ENCODE measurements at regions not wholly inside any gene's neighbourhood (a gene's known extent, or its start where the extent isn't known, plus 50 kb on each side); places are given as distances from the start of the nearest gene placed in this dataset.

- no peaks in the 10 kb centered on the region for H3K9me3 ChIP-seq
- H3K4me3 ChIP-seq = no peak overlapping the region
- H3K27me3 ChIP-seq = no peaks in the 10 kb centered on the region
- no peaks in the 10 kb centered on the region for H3K4me1 ChIP-seq
- no peak for ATAC-seq
- TF ChIP-seq, protein P1, sequence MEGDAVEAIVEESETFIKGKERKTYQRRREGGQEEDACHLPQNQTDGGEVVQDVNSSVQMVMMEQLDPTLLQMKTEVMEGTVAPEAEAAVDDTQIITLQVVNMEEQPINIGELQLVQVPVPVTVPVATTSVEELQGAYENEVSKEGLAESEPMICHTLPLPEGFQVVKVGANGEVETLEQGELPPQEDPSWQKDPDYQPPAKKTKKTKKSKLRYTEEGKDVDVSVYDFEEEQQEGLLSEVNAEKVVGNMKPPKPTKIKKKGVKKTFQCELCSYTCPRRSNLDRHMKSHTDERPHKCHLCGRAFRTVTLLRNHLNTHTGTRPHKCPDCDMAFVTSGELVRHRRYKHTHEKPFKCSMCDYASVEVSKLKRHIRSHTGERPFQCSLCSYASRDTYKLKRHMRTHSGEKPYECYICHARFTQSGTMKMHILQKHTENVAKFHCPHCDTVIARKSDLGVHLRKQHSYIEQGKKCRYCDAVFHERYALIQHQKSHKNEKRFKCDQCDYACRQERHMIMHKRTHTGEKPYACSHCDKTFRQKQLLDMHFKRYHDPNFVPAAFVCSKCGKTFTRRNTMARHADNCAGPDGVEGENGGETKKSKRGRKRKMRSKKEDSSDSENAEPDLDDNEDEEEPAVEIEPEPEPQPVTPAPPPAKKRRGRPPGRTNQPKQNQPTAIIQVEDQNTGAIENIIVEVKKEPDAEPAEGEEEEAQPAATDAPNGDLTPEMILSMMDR (IDR thresholded peaks at IDR 0.05) = no peak
- no peak for TF ChIP-seq POLR2A (IDR thresholded peaks at IDR 0.05)
- 29% methylated on average over 5 of the region's 8 CpGs for WGBS (ENCODE audit: insufficient coverage, low coverage, low lambda C conversion rate, missing lambda C conversion rate)
- intact Hi-C loops (cut with DNase I) = no loop called here
- no peaks in the 10 kb centered on the region for H3K36me3 ChIP-seq
- no peak for DNase-seq
- H3K27ac ChIP-seq = no peak overlapping the region
These were observed 67.4 kb upstream of the FOXB1 start for GRCh38 chr15:59936741-59937140.

DNA sequence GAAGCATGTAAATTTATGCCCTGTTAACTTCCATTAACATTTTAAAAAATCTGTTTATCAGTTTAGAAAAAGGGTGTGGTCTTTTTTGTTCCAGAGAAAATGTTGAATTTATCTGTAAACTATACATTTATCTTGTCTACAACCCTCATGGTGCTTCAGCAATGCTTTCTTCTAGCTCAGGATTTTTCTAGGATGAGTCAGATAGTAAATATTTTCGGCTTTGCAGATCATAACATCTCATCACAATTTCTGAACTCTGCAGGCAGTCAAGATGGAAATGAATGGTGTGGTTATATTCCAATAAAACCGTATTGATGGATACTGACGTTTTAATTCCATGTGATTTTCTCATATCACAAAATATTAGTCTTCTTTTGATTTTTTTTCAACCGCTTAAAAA lies 70.5 kb upstream of the FOXB1 start:
- Histone ChIP-seq H3K27me3 (no peaks in the 10 kb centered on the region), H3K27ac (no peak overlapping the region), H3K4me3 (no peak overlapping the region), H3K4me1 (no peaks in the 10 kb centered on the region), H3K9me3 (no peaks in the 10 kb centered on the region), H3K36me3 (no peaks in the 10 kb centered on the region)
- 46% methylated on average over 4 of the region's 4 CpGs for WGBS (ENCODE audit: insufficient coverage, low coverage, low lambda C conversion rate, missing lambda C conversion rate)
- ATAC-seq (no peak), DNase-seq (no peak)
- intact Hi-C loops (cut with DNase I) = no loop called here
- TF ChIP-seq POLR2A (IDR thresholded peaks at IDR 0.05) = no peak
- TF ChIP-seq, protein P1 (IDR thresholded peaks at IDR 0.05) = no peak

DNA sequence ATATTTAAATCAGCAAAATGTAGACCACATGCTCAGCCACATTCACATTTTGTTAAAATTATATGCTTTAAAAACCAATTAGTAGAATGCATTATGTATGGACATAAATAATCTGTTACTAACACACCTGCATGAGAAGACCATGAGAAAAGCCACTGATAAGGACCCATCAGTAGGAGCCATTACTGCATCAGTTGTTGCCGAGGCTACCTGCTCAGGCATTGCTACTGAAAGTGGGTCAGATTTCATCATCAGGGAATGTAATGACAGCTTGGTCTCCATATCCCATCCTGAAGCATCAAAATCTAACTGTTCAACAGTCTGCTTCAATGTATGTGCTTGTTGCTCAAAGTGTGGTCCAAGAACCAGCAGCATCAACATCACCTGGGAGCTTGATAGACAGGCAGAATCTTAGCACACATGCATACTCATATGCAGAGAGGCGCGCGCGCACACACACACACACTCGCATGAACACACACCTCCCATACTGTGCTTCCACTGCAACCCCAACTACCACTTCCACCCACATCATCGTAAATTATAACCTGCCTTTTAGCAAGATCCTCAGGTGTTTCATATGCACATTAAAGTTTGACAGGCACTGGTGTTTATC lies 72.4 kb upstream of the FOXB1 start:
- H3K27ac ChIP-seq = no peak overlapping the region
- H3K27me3 ChIP-seq = no peaks in the 10 kb centered on the region
- H3K9me3 ChIP-seq = no peaks in the 10 kb centered on the region
- no peaks in the 10 kb centered on the region for H3K36me3 ChIP-seq
- WGBS (ENCODE audit: insufficient coverage, low coverage, low lambda C conversion rate, missing lambda C conversion rate) = 81% methylated on average over 7 of the region's 7 CpGs
- ATAC-seq = no peak
- no peak overlapping the region for H3K4me3 ChIP-seq
- H3K4me1 ChIP-seq = no peaks in the 10 kb centered on the region
- intact Hi-C loops (cut with DNase I) = no loop called here
- TF ChIP-seq, protein P1 (IDR thresholded peaks at IDR 0.05) = no peak
- no peak for TF ChIP-seq POLR2A (IDR thresholded peaks at IDR 0.05)
- no peak for DNase-seq

DNA sequence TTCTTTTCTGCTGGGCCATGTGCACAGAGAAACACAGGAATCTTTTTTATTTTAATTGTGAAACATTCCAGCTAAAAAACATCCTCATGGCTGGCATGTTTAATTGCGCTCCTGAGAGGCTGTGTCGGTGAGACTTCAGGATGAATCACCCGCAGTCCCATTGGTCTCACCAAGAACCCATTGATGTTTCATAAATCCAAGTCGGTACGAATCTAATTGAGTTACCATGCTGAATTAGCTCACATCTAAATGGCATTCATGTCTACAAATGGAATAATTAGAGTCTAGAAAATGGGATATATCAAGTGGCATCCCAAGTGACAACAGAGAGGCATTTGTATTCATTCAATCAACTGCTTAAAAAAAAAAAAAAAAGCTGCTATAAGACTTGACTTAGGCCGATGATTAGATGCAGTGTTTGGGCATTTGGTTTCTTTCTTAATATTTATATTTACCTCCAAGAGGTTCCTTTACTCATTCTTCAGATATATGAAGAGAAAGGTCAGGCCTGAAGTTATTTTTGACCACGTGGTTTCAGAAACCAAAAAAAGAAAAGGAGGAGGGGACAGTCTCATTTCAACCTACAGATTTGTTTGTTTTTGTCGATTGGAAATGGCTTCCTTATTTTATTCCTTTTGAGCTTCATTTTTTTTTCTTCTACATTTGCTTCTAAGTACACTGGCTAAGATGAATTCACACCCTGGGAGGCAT lies 79.1 kb upstream of the FOXB1 start:
- ATAC-seq (no peak), DNase-seq (no peak)
- Histone ChIP-seq H3K36me3 (no peaks in the 10 kb centered on the region), H3K9me3 (no peaks in the 10 kb centered on the region), H3K27ac (no peak overlapping the region), H3K4me3 (no peak overlapping the region), H3K4me1 (no peaks in the 10 kb centered on the region), H3K27me3 (no peaks in the 10 kb centered on the region)
- WGBS (ENCODE audit: insufficient coverage, low coverage, low lambda C conversion rate, missing lambda C conversion rate) = 70% methylated on average over 8 of the region's 8 CpGs
- TF ChIP-seq POLR2A (IDR thresholded peaks at IDR 0.05) = no peak
- TF ChIP-seq, protein P1 (IDR thresholded peaks at IDR 0.05) = no peak
- intact Hi-C loops (cut with DNase I) = no loop called here

Data from right lobe of liver (tissue), 6 donors.